Osteoblast (primary cell): ENCODE measurements at regions not wholly inside any gene's neighbourhood (a gene's known extent, or its start where the extent isn't known, plus 50 kb on each side); places are given as distances from the start of the nearest gene placed in this dataset.

ENCODE experiments used
- DNase-seq: peaks from one replicate; pipeline ENCODE4 v3.0.0; 2011; ENCODE audit warnings: low spot score, mixed read lengths; ENCODE audit not compliant: insufficient read length; ENCODE audit errors: missing footprints
- H2AFZ ChIP-seq: 2 replicates; pipeline ENCODE4 v1.6.0; 2011; ENCODE audit warnings: mild to moderate bottlenecking, low read length
- H3K27ac ChIP-seq: 2 replicates; pipeline ENCODE4 v1.5.1; 2011; ENCODE audit warnings: mild to moderate bottlenecking, low read depth, low read length, moderate library complexity
- H3K27me3 ChIP-seq: 2 replicates; pipeline ENCODE4 v1.6.0; 2012; ENCODE audit warnings: mild to moderate bottlenecking, control low read depth, inconsistent platforms, low read length, moderate library complexity; ENCODE audit not compliant: insufficient read depth
- H3K36me3 ChIP-seq: 2 replicates; pipeline ENCODE4 v1.5.1; 2011; ENCODE audit warnings: mild to moderate bottlenecking, low read length, control low read depth, moderate library complexity; ENCODE audit not compliant: insufficient read depth
- H3K4me1 ChIP-seq: 2 replicates; pipeline ENCODE4 v1.5.1; 2011; ENCODE audit warnings: mild to moderate bottlenecking, low read length, control low read depth, moderate library complexity; ENCODE audit not compliant: insufficient read depth
- H3K4me2 ChIP-seq: 2 replicates; pipeline ENCODE4 v1.6.0; 2011; ENCODE audit warnings: mild to moderate bottlenecking, low read length; ENCODE audit not compliant: insufficient read depth
- H3K4me3 ChIP-seq: fragments of 200-600 bp; sonication (generic); 3 replicates; pipeline ENCODE4 v1.5.1; 2012; ENCODE audit warnings: mild to moderate bottlenecking, low read length, inconsistent platforms; ENCODE audit not compliant: insufficient read depth
- H3K79me2 ChIP-seq: 2 replicates; pipeline ENCODE4 v1.6.0; 2012; ENCODE audit warnings: mild to moderate bottlenecking, low read length, control low read depth, inconsistent platforms; ENCODE audit not compliant: insufficient read depth
- H3K9me3 ChIP-seq: 2 replicates; pipeline ENCODE4 v1.5.1; 2011; ENCODE audit warnings: low read depth, low read length, control low read depth
- H4K20me1 ChIP-seq: 2 replicates; pipeline ENCODE4 v1.6.0; 2012; ENCODE audit warnings: mild to moderate bottlenecking, low read length, control low read depth; ENCODE audit not compliant: insufficient read depth
- TF ChIP-seq, protein P1 (sequence below): IDR thresholded peaks from 2 replicates; pipeline ENCODE4 v1.5.1; 2011; ENCODE audit warnings: mild to moderate bottlenecking, low read depth, low read length, moderate library complexity; ENCODE audit errors: extremely low read depth

DNA sequence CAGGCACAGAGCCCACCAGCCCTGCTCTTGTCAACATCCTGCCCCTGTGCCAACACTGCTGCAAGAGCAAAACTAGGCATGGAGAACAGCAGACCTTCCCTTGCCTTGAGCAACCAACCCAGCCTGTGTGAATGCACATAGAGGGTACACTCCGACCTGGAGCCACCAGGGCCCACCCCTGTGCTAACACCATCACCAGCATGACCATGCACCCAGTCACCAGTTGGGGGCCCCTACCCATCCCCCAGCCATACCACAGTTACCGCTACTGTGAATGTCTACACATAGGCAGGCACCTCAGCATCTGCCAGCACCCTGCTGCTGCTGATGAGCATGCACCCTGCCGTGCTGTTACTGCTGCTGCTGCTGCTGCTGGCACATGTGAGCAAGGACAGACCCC, 301.9 kb upstream of the ST6GAL2 start:
- H3K36me3 ChIP-seq, result no peaks in the 10 kb centered on the region
- no peak overlapping the region for H3K4me2 ChIP-seq
- no peak overlapping the region for H2AFZ ChIP-seq
- H3K9me3 ChIP-seq, result no peaks in the 10 kb centered on the region
- H4K20me1 ChIP-seq, result no peaks in the 10 kb centered on the region
- no peak overlapping the region for H3K27ac ChIP-seq
- TF ChIP-seq, protein P1, sequence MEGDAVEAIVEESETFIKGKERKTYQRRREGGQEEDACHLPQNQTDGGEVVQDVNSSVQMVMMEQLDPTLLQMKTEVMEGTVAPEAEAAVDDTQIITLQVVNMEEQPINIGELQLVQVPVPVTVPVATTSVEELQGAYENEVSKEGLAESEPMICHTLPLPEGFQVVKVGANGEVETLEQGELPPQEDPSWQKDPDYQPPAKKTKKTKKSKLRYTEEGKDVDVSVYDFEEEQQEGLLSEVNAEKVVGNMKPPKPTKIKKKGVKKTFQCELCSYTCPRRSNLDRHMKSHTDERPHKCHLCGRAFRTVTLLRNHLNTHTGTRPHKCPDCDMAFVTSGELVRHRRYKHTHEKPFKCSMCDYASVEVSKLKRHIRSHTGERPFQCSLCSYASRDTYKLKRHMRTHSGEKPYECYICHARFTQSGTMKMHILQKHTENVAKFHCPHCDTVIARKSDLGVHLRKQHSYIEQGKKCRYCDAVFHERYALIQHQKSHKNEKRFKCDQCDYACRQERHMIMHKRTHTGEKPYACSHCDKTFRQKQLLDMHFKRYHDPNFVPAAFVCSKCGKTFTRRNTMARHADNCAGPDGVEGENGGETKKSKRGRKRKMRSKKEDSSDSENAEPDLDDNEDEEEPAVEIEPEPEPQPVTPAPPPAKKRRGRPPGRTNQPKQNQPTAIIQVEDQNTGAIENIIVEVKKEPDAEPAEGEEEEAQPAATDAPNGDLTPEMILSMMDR, result no peak
- no peak overlapping the region for H3K4me3 ChIP-seq
- no peaks in the 10 kb centered on the region for H3K79me2 ChIP-seq
- H3K4me1 ChIP-seq, result no peaks in the 10 kb centered on the region
- H3K27me3 ChIP-seq, result no peaks in the 10 kb centered on the region
- no peak for DNase-seq

DNA sequence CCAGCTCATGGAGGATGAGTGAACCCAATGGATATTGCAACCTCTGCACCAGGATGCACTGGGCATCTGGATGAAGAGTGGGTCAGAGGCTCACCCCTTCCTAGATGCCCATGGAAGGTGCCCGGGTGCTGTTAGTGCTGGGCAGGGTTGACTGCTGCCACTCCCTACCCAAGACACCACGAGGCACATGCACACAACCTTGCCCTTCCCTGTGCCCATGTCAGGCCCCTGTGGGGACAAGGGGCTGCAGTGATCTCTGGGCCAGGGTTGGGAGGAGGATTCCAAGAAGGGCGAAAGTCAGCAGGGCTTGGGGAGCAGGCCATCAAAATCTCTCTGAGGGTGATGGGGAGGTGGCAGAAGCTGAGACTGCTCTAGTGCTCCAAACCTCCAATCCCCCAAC, 309.7 kb upstream of the ST6GAL2 start:
- H3K4me3 ChIP-seq, result no peak overlapping the region
- no peak overlapping the region for H3K27ac ChIP-seq
- H3K27me3 ChIP-seq, result no peaks in the 10 kb centered on the region
- H3K36me3 ChIP-seq, result no peaks in the 10 kb centered on the region
- no peaks in the 10 kb centered on the region for H3K4me1 ChIP-seq
- TF ChIP-seq, protein P1, result no peak
- H4K20me1 ChIP-seq, result no peaks in the 10 kb centered on the region
- H2AFZ ChIP-seq, result no peak overlapping the region
- no peaks in the 10 kb centered on the region for H3K9me3 ChIP-seq
- H3K4me2 ChIP-seq, result no peak overlapping the region
- DNase-seq, result no peak
- no peaks in the 10 kb centered on the region for H3K79me2 ChIP-seq

GRCh38 chr2:107197594-107198294, 311.8 kb upstream of the ST6GAL2 start:
- TF ChIP-seq, protein P1, result no peak
- H3K4me2 ChIP-seq, result no peak overlapping the region
- no peaks in the 10 kb centered on the region for H3K27me3 ChIP-seq
- H3K36me3 ChIP-seq, result no peaks in the 10 kb centered on the region
- H3K27ac ChIP-seq, result no peak overlapping the region
- no peaks in the 10 kb centered on the region for H3K9me3 ChIP-seq
- H2AFZ ChIP-seq, result no peak overlapping the region
- peak; percentile 42 for DNase-seq
- no peaks in the 10 kb centered on the region for H3K79me2 ChIP-seq
- no peak overlapping the region for H3K4me3 ChIP-seq
- H4K20me1 ChIP-seq, result no peaks in the 10 kb centered on the region
- no peaks in the 10 kb centered on the region for H3K4me1 ChIP-seq

DNA sequence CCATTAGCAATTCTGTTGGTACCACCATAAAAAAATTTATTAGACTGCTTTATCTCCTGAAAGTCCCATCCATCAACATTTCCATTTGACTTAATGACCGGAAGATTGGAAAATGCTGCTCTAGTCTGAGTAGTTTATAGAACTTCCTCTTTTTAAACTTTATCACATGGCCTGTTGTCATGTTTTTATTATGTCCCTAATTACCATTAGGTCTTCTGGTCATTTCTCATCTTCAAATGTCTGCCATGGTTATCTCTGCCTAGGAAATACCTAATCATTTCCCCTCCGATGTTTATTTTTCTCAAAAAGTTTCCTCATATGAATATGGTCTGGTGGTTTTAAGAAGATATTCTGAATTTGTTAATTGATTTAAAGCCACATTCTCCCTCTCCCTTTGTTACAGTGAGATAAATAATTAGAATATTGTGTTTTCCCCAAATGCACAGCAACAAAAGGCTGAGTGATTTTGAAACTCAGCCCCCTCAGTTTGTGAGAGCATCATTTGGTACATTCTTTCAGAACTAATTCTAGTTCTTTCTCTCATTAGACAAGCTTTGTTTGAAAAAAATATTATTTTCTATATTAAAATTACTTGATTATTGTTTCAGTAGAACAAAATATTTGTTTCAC, 317.1 kb upstream of the ST6GAL2 start:
- no peak for DNase-seq
- Histone ChIP-seq H3K27me3 (no peaks in the 10 kb centered on the region), H3K36me3 (no peaks in the 10 kb centered on the region), H3K27ac (no peak overlapping the region), H3K4me3 (no peak overlapping the region), H4K20me1 (no peaks in the 10 kb centered on the region), H3K79me2 (no peaks in the 10 kb centered on the region), H3K4me1 (no peaks in the 10 kb centered on the region), H2AFZ (no peak overlapping the region), H3K4me2 (no peak overlapping the region), H3K9me3 (no peaks in the 10 kb centered on the region)
- TF ChIP-seq, protein P1, result no peak
